Natural killer cell (primary cell): ENCODE measurements at regions not wholly inside any gene's neighbourhood (a gene's known extent, or its start where the extent isn't known, plus 50 kb on each side); places are given as distances from the start of the nearest gene placed in this dataset.

Experiments
- ATAC-seq, 3 donors: fragments of 150-1000 bp in 2 of 3; fragments of 200-7000 bp in 1 of 3; cut with Tn5 transposase; 1 replicate in 1 of 3; 2 replicates in 2 of 3; pipeline ENCODE4 v1.10.0; 2021; ENCODE audit warnings: mild to moderate bottlenecking in 2 of 3, moderate library complexity in 2 of 3
- DNase-seq, 2 donors: peaks; one replicate each; pipeline versions ENCODE4 v3.0.0 to v3.0.0-alpha.2; 2013 to 2021; ENCODE audit warnings: mixed read lengths in 1 of 2
- H3K27ac ChIP-seq: one replicate; pipeline ENCODE4 v1.5.1; 2013; ENCODE audit warnings: mild to moderate bottlenecking, low read length
- H3K27me3 ChIP-seq: one replicate; pipeline ENCODE4 v1.6.1; 2013; ENCODE audit warnings: low read length; ENCODE audit not compliant: control insufficient read depth, insufficient read depth
- H3K36me3 ChIP-seq: one replicate; pipeline ENCODE4 v1.6.1; 2013; ENCODE audit warnings: low read length; ENCODE audit not compliant: control insufficient read depth, insufficient read depth
- H3K4me1 ChIP-seq: one replicate; pipeline ENCODE4 v1.6.1; 2013; ENCODE audit warnings: low read length; ENCODE audit not compliant: control insufficient read depth, insufficient read depth
- H3K4me3 ChIP-seq: one replicate; pipeline ENCODE4 v1.5.1; 2013; ENCODE audit warnings: low read length
- H3K9me3 ChIP-seq: one replicate; pipeline ENCODE4 v1.6.1; 2013; ENCODE audit warnings: low read length; ENCODE audit not compliant: control insufficient read depth, insufficient read depth
- H3K27ac Mint-ChIP-seq, 2 donors: one replicate each; pipeline ENCODE4 v1.8.0; 2022; ENCODE audit warnings: mild to moderate bottlenecking in 2 of 2, mixed read lengths in 2 of 2, moderate library complexity in 1 of 2
- H3K27me3 Mint-ChIP-seq, 2 donors: one replicate each; pipeline ENCODE4 v1.8.0; 2022; ENCODE audit warnings: low read depth in 2 of 2, mixed read lengths in 2 of 2
- H3K36me3 Mint-ChIP-seq: one replicate; pipeline ENCODE4 v1.8.0; 2022; ENCODE audit warnings: mixed read lengths
- H3K4me1 Mint-ChIP-seq, 2 donors: one replicate each; pipeline ENCODE4 v1.8.0; 2022; ENCODE audit warnings: mixed read lengths in 2 of 2
- H3K4me3 Mint-ChIP-seq: one replicate; pipeline ENCODE4 v1.8.0; 2022; ENCODE audit warnings: mild to moderate bottlenecking, moderate library complexity, mixed read lengths
- H3K9me3 Mint-ChIP-seq, 2 donors: one replicate each; pipeline ENCODE4 v1.8.0; 2022; ENCODE audit warnings: mixed read lengths in 2 of 2
- CTCF ChIP-seq: fragments of 200-600 bp; IDR thresholded peaks from one replicate; pipeline ENCODE4 v1.8.0; 2022; ENCODE audit warnings: antibody characterized with exemption
- WGBS: methylation state at CpG from one replicate; pipeline ENCODE4 v1.1.7; 2013; ENCODE audit warnings: missing lambda C conversion rate; ENCODE audit not compliant: insufficient coverage; 5-methylcytosine and 5-hydroxymethylcytosine counted together
- intact Hi-C: fragments of 100-400 bp; cut with micrococcal nuclease; formaldehyde crosslinking; loops from one replicate; pipeline ENCODE4 v1.14.2; 2022

- Histone ChIP-seq H3K36me3 (no peaks in the 10 kb centered on the region), H3K4me1 (no peaks in the 10 kb centered on the region), H3K4me3 (no peak overlapping the region), H3K27me3 (no peaks in the 10 kb centered on the region), H3K9me3 (no peaks in the 10 kb centered on the region), H3K27ac (no peak overlapping the region)
- TF ChIP-seq CTCF: no peak
- Mint-ChIP-seq H3K27me3 (peaks cover 6 to 26% of the 10 kb centered on the region in 2 donors), H3K4me1 (no peaks in the 10 kb centered on the region), H3K4me3 (no peak overlapping the region), H3K27ac (no peak overlapping the region), H3K36me3 (no peaks in the 10 kb centered on the region), H3K9me3 (no peaks in the 10 kb centered on the region)
- DNase-seq (no peak), ATAC-seq (no peak)
- WGBS: 44% methylated on average over 3 of the region's 3 CpGs
- intact Hi-C loops: no loop called here
Observed at GRCh38 chr3:151976211-151977050, 103.0 kb downstream of the SUCNR1 start.

GRCh38 chr3:151979906-151980305 lies 106.5 kb downstream of the SUCNR1 start:
- Histone ChIP-seq H3K4me1 (no peaks in the 10 kb centered on the region), H3K9me3 (no peaks in the 10 kb centered on the region), H3K27me3 (no peaks in the 10 kb centered on the region), H3K4me3 (no peak overlapping the region), H3K36me3 (no peaks in the 10 kb centered on the region), H3K27ac (no peak overlapping the region)
- no peaks in the 10 kb centered on the region for H3K4me1 Mint-ChIP-seq
- no peak overlapping the region for H3K4me3 Mint-ChIP-seq
- 25% methylated on average over 1 of the region's 1 CpG for WGBS
- no peaks in the 10 kb centered on the region for H3K36me3 Mint-ChIP-seq
- no peak for TF ChIP-seq CTCF
- DNase-seq: no peak
- H3K9me3 Mint-ChIP-seq: peaks cover 0 to 4% of the 10 kb centered on the region in 2 donors
- peaks cover 4 to 33% of the 10 kb centered on the region in 2 donors for H3K27me3 Mint-ChIP-seq
- no peak overlapping the region for H3K27ac Mint-ChIP-seq
- no peak for ATAC-seq
- intact Hi-C loops: no loop called here

DNA sequence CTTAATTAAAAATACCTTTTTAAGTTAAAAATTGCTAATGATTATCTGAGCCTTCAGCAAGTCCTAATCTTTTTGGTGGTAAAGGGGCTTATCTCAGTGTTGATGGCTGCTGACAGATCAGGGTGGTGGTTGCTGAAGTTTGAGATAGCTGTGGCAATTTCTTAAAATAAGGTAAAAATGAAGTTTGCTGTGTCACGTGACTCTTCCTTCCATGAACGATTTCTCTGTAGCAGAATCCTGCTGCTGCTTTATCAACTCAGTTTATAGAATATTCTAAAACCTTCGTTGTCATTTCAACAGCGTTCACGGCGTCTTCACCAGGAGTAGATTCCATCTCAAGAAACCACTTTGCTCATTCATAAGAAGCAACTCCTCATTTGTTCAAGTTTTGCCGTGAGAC lies 110.1 kb downstream of the SUCNR1 start:
- Histone ChIP-seq H3K4me3 (no peak overlapping the region), H3K27ac (no peak overlapping the region), H3K4me1 (no peaks in the 10 kb centered on the region), H3K9me3 (no peaks in the 10 kb centered on the region), H3K36me3 (no peaks in the 10 kb centered on the region), H3K27me3 (no peaks in the 10 kb centered on the region)
- Mint-ChIP-seq H3K36me3 (no peaks in the 10 kb centered on the region), H3K9me3 (peaks cover 0 to 4% of the 10 kb centered on the region in 2 donors), H3K4me1 (no peaks in the 10 kb centered on the region), H3K4me3 (no peak overlapping the region), H3K27ac (no peak overlapping the region), H3K27me3 (peaks cover 4 to 26% of the 10 kb centered on the region in 2 donors)
- DNase-seq: no peak
- no peak for ATAC-seq
- WGBS: 96% methylated on average over 7 of the region's 7 CpGs
- TF ChIP-seq CTCF: no peak
- intact Hi-C loops: no loop called here
